ENCODE measurements at regions not wholly inside any gene's neighbourhood (a gene's known extent, or its start where the extent isn't known, plus 50 kb on each side); places are given as distances from the start of the nearest gene placed in this dataset.

- DNase-seq: no peak
Observed at GRCh38 chr2:60033325-60033724, 520.1 kb downstream of the BCL11A start.

DNA sequence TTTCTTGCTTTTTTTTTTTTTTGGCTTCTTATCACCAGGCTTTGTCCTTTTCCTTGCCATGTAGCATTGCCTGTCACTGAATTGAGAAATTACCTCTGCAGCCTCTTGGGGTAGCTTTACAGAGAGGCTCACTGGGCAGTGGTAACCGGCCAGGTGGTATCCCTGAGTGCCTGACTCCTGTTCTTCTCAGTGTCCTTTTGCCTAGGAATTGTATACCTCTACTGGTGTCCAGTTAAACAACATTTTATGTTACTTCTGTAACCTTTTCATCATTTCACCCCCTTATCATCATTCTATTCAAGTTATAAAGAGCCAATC, 523.9 kb downstream of the BCL11A start:
- no peak for DNase-seq

DNA sequence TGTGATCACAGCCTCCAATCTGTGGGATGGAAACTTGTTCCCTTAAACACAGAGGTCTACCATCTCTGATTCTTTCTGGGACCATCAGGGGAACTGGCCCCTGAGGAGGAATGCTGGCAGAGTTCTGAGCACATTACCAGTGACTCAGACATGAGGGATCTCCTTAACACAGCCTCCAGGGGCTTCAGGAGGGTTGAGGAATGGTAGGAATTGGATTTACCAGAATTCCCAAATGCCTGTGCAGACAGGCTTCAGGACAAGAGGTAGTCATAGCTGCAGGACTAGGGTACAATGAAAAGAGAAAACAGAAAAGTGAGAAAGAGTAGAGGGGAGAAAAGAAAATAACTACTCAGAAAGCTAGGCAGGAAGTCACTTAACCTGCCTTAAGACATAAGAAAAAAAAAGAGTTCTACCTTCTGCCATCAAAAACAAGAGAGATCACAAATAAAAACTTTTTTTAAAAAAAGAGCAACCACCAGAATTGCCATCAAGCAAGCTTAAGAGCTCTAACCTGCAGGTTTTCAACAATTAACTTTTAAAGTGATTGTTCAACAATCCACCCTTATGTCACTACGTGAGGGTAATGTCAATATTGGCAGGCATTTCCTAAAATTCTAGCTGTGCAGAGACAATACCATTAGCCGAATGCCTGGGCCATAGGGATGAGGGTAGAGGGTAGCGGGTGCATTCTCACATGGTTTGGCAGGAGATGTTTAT, 524.4 kb downstream of the BCL11A start:
- no peak for DNase-seq

DNA sequence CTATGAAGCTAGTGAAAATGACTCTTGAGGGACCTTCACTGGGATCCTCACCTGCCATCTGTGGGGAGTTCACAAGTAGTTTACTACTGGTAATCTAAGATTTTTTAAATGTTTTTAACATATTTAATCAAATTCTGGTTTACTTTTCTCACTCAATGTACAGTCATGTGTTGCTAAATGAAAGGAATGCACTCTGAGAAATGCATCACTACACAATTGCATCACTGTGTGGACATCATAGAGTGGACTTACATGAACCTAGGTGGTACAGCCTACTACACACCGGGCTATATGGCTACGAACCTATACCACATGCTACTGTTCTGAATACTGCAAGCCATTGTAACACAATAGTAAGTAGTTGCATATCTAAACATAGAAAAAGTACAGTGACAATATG, 528.0 kb downstream of the BCL11A start:
- DNase-seq: no peak

GRCh38 chr2:60023256-60023985, 530.0 kb downstream of the BCL11A start:
- DNase-seq: no peak

DNA sequence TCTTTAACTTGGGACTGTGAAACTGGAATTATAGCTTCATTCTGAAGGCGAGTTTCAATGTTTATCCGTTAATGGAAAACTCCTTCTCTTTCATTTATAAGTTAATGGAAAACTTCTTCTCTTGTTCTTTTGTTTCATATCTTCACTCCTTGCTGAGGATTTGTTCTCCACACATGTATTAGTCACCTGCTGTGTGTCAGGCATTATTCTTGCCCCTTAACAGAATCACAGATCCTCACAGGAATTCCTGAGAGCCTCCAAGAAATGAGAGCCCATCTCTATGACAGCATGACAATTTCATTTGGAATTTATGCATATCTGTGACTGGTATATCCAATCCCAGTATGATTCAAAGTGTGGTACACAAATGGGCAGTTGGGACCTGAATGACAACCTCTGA, 545.8 kb downstream of the BCL11A start:
- no peak for DNase-seq

DNA sequence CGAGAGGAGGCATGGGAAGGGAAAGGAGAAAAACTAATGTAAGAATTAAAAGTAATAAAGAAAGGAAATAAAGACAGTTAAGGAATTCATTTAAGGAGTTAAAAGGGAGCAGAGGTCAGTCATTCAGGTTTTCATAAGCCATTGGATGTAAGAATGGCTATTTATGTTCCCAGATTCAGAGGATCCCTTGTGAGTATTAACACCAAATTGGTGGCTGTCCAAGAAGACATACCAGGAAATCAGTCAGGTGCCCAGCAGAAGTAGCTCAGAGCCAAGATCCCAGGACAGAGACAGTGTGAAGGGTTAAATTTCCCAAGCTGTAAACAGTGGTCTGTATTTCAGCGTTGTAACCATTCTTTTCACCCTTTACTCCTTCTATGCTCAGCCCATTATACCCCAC, 550.4 kb downstream of the BCL11A start:
- DNase-seq: no peak

GRCh38 chr2:60002183-60002867, 551.1 kb downstream of the BCL11A start:
- DNase-seq: no peak

GRCh38 chr2:60000686-60001085, 552.8 kb downstream of the BCL11A start:
- DNase-seq: no peak

DNA sequence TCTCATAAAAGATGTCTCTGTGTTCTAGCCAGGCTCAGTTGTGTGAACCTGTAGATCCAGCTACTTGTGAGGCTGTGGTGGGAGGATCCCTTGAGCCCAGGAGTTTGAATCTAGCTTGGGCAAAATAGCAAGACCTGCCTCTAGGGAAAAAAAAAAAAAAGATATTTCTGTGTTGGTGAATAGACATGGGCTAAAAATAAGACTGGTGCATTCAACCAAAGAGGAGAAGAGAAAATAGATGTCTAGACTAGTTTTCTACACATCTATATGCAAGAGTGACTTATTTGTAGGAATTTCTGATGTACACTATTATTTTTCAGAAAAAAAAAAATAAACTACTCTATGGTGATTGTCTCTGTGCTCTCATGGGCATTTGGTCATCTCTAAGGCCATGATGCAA, 555.1 kb downstream of the BCL11A start:
- DNase-seq: no peak

DNA sequence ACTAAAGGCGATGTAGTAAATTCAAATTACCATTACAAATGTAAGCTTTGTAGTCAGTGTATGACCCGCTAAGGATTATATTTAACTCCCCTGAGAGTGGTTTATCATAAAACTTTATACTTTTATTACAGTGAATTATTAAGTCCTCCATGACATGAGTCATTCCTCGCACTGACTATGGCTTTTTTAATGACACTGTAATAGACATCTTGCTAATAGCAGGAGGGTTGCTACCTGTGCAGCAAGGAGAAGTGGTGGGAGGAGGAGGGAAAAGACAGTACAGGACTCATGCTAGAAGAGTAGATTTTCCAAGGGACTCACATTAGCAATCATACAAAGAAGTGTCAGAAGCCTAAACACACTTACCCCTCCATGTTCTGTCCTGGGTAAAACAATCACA, 556.1 kb downstream of the BCL11A start:
- no peak for DNase-seq

DNA sequence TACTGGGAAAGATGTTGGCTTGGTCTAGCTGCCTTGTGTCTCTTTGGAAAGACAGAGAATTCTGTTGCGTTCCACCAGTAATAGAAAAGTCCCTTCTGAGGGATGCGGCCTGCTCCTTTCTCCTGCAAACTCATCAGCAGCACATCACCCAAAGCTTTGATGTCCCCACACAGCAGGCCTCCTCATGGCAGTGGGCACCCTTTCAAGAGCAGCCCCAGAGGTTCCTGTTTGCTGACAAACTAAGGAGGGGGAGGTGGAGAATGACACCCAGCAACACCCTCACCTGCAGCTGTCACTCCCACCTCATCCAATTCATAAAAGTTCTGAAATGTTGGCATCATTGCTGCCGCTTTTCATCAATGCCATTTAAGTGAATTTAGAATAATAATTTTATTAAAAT, 556.6 kb downstream of the BCL11A start:
- no peak for DNase-seq

DNA sequence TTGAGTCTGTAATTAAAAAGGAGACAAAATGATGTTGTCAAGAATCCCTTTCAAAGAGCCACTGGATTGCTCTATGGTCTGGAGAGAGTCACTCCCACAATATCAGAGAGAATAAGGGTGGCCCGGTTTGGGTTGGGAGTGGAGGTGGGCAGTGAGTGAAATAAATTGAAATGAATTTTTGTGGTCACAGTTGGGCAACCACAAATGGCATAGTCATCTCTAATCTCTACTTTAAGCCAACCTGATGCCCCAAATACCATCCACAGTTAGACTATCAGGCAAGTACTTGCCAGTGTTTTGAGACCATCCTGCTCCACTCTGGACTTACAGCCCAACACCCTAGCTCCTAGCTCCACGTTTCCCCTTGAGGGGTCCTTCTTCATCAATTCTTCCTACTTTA, 559.7 kb downstream of the BCL11A start:
- DNase-seq: no peak

- DNase-seq: no peak
Observed at GRCh38 chr2:59988341-59988740, 565.1 kb downstream of the BCL11A start.

GRCh38 chr2:59986511-59986910, 566.9 kb downstream of the BCL11A start:
- no peak for DNase-seq

GRCh38 chr2:59985923-59986322, 567.5 kb downstream of the BCL11A start:
- no peak for DNase-seq

DNA sequence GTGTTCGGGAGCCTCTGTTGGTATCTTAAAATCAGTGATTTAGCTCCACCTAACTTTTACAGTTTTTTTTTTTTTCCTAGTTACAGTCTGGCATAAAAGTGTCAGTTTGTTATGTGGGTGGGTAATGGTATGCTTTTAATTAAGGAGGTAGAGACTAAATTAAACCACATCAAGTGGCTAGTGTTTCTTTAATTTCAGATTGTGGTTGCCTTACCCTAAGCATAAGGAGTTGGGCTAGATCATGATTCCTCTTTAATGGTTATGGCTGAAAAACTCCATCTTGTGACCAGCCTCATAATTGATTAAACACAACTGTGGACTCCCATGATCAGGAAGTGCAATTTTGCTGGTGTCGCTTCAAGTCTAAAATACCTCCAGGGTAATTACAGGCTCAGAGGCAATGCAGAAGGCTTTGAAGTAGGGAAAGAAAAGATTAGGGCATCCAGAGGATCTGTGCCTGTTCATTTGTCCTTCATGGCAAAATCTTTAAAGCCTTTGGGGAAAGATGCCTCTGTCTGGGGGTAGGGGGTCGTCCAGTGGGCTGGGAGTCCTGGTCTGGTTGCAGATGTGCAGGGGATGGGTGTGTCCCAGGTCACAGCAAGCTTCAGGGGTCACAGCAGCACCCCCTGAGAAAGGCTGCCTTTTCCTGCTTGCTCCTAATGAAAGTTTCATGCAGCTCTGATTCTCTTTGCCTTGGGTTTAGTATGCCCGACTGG, 579.2 kb downstream of the BCL11A start:
- no peak for DNase-seq

GRCh38 chr2:59969161-59969560, 584.3 kb downstream of the BCL11A start:
- DNase-seq: no peak

GRCh38 chr2:59968441-59968840, 585.0 kb downstream of the BCL11A start:
- no peak for DNase-seq

DNA sequence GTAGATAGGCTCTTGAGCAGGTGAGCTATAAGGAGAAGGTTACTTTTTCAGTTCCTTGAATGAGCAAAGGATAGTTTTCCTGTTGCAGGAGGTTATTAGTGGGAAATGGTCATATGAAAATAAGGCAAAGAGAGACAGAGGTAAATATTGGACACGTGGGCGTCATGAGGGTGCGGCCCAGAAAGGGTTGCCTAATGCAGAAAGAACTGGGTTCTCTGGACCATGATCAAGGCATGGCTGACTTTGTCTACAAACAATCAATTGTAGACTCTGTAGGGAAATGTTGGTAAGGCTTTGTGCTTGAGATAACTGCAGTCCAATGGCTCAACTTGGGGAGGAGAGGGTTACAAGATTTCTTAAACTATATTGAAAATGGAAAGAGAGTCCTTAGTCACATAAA, 585.8 kb downstream of the BCL11A start:
- DNase-seq: no peak

- no peak for DNase-seq
Observed at GRCh38 chr2:59963157-59963556, 590.3 kb downstream of the BCL11A start.

DNA sequence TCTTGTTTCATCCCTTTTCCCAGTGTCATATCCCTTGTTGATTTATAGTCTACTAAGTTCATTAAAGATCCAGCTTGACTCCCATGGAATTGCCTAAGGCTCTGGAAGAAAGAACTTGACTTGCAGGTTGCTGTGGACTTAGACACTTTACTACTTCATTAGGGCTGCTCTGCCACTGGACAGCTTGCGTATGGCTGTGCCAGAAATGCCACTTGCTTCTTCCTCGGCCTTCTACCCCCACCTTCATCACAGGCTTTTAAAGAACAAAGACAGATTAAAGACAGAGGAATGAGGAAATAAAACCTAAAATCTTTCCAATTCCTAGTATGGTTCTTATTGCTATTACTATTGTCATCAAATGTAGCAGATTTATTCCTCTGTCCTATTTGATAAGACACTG, 591.7 kb downstream of the BCL11A start:
- no peak for DNase-seq

- DNase-seq: no peak
Observed at GRCh38 chr2:59959944-59960343, 593.5 kb downstream of the BCL11A start.

DNA sequence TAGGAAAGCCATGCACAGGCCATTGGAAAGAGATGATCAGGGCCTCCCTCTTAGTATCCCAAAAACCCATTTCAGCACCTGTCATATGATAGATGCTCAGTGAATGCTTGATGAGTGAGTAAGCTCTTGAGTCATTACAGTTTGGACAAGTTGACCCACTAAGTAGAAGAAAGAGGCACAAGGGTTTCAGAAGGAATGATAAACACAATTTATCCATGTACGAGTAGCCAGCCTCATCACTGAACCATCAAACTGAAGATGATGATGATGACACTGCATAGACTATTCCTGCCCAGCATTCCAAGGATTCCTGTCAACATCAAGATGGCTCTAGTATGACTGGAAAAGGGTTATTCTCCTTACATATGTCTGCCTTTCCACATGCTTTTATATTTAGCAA, 596.0 kb downstream of the BCL11A start:
- DNase-seq: no peak

Data from CD4-positive, alpha-beta T cell treated with Interleukin-15 for 1 hour (primary cell).